GM18502 (cell line): ENCODE measurements at regions not wholly inside any gene's neighbourhood (a gene's known extent, or its start where the extent isn't known, plus 50 kb on each side); places are given as distances from the start of the nearest gene placed in this dataset.

Source experiments
- ATAC-seq: cut with Tn5 transposase; IDR thresholded peaks from one replicate; pipeline ENCODE4 v1.9.1; 2021; ENCODE audit warnings: mild to moderate bottlenecking; ENCODE audit not compliant: unreplicated experiment, poor library complexity

DNA sequence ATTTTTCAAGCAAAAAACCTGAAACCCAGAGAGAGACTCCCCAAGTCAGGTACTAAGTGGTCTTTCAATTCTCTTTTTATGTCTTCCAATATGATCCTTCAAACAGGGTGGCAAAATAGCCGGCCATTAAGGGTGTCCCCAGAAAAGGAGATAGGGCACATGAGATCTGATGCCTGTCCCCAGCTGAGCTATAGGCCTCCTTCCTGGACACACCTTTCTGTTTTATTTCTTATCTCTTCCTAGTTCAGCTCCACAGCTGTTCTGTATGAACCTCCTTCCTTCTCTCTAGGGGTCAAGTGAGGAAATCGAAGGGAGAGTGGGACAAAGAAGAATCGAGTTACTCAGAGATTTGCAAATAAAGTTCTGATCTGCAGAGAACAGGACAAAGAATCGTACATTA lies 112.4 kb upstream of the ATP1A1 start:
- ATAC-seq: no peak

GRCh38 chr1:116261227-116261626 lies 111.8 kb upstream of the ATP1A1 start:
- no peak for ATAC-seq

GRCh38 chr1:116262207-116262994 lies 110.6 kb upstream of the ATP1A1 start:
- ATAC-seq: no peak

DNA sequence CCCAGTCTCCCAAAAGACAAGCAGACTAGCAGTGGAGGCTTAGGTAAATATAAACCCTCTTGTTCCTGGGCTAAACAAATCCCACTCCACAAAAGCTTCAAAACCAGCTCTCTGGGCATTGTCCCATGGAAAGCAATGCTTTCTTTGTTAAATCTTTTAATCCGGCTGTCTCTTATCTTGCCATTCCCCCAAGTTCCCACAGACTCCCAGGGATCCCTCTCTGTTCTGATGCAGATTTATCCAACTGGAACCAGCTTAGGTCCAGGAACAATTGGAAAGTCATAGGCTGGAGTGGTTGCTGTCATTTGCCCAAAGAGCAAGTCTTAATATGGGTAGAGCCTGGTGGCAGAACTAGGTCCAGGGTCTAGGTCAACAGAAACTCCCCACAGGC lies 110.1 kb upstream of the ATP1A1 start:
- no peak for ATAC-seq

DNA sequence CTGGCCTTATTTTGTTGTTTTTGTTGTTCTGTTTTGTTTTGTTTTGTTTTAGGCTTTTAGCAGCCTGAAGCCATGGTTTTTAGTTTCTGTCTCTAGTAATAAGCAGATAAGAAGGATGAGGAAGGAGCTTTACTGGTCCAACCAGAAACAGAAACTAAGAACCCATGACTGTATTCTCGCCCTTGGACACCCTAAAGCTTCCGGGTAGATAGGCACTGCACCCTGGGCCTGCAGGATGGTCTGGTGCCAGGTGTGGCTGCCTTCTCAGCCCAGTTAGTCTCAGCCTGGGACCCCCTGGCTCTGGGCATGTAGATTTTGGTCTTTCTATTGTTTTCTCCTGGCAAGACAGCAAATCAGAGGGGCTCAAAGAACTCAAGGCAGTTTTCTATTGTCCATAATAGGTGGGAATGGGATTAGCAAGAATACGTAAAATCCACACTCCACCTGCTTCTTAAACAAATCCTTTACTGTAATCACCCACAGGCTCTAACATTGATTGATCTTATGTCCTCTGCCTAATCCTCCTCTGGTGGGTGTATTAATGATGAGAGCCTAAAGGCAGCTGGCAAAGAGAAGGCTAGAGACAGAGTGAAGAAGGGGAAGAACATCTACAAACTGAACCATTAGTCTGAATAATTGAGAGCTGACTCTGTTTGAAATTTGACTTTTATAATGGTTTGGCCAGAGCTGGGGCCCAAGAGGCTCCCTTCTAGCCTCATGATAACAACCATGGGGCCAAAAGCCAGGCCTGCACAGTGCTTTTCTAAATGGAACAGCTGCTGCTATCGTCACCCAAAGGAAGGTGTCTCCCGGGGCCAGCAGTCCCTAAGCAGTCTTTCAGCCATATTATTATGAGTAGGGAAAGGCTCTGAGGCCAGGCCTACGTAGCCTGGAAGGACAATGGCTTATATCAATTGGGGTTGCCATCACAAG lies 106.8 kb upstream of the ATP1A1 start:
- ATAC-seq: no peak

DNA sequence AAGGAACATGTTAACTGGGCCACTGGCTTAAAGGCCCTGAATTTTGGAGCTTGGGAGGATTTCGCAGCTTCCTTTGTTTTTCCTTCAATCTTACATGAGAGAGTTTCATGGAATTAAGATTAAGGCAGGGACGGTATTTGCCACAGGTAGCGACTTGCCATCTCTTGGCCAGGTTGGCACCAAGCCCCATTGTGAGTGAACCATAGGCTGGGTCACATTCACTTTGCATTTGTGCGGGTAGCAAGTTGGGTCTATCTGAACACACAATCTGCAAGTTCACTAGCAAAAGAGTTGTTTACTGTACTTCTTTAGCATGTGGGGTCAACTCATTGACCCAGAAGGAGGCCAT lies 106.2 kb upstream of the ATP1A1 start:
- ATAC-seq: no peak

- ATAC-seq: no peak
These were observed 104.8 kb upstream of the ATP1A1 start for GRCh38 chr1:116268211-116268610.

- no peak for ATAC-seq
These were observed 102.6 kb upstream of the ATP1A1 start for GRCh38 chr1:116270316-116271057.

DNA sequence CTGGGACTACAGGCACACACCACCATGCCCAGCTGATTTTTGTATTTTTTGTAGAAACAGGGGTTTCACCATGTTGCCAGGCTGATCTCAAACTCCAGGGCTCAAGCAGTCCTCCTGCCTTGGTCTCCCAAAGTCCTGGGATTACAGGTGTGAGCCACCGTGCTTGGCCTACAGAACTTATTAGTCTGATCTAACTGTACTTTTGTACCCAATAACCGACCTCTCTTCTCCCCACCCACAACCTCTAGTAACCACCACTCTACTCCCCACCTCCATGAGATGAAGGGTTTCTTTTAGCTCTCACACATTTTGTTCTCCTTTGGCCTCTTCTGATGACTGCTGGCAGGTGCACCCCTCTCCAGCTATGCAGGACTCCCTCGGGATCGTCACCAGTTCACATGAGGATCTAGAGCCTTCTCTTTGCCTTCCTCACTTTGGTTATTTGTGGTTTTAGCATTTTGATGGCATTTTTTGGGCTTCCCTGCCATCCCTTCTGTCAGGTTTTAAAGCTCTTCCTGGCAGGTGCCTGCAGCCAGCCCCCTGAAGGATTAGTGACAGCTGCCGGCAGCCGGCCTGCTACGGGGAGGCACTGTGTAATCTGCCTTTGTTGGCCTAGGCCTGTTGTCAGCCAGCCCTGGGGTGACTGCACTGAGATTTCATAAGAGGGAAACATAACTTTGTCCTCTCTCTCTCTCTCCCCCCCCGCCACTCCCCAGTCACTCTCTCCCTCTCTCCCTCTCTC lies 99.8 kb upstream of the ATP1A1 start:
- no peak for ATAC-seq

GRCh38 chr1:116276532-116276931 lies 96.5 kb upstream of the ATP1A1 start:
- ATAC-seq: no peak

GRCh38 chr1:116277840-116278540 lies 95.1 kb upstream of the ATP1A1 start:
- no peak for ATAC-seq

- no peak for ATAC-seq
These were observed 94.5 kb upstream of the ATP1A1 start for GRCh38 chr1:116278541-116278866.

- ATAC-seq: no peak
These were observed 93.3 kb upstream of the ATP1A1 start for GRCh38 chr1:116279715-116280114.

- ATAC-seq: no peak
These were observed 88.1 kb upstream of the ATP1A1 start for GRCh38 chr1:116284819-116285390.

DNA sequence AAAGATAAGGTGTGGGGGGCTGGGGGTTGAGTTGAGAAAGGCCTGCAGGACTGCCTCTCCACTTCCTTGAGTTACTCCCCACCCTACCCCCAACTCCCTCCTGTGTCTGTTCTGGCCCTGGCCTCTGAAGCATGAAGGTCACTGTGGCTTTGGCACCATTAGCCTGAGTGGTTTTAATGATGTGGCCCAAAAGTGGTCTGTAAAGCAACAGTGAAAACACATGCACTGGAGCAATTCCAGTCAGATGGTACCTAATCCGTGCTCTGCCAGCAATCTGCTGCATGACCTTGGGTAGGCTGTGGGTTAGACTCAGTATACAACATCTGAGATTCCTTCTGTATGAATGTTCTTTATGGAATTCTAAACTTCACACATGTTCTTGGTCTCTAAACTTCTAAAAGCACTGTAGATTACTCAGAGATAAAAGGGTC lies 86.5 kb upstream of the ATP1A1 start:
- no peak for ATAC-seq

DNA sequence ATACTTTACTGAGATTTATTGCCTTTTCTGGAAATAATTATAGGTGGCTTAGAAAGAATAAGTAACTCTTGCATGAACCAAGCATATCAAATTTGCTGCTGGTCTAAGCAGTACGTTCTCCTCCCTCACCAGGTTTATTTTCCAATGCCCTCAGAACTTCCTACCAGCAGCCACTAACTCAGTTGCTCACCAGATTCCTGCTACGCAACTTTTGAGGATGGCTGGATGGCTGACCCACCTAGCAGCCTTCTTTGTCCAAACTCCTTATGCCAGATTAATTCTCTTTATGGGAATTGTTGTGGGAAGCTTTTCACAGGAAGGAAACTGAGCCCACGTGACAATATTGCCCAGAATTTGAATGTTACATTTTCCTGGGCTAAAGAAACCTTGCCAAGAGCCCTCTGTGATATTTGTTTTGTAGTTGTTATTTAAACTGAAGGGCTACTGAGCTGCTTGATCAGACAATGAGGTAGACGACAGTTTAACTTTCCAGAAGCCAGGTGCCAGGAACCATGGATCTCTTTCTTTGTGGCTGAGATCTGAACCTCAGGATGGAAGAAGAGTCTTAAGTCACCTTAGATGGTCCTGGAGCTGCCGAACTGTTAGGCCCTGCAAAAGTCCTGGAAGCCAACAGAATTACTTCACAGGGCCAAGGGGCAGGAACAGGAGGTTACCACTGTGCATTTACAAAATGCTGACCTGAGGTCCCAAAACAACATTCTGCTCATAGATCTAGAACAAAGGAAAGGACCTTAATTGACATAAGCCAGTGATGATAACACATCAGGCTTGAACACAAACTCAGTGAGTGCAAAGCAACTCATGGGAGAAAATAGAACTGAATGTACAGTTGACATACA lies 85.5 kb upstream of the ATP1A1 start:
- peak; percentile 38 for ATAC-seq

- peak; percentile 96 for ATAC-seq
These were observed 84.8 kb upstream of the ATP1A1 start for GRCh38 chr1:116288201-116288598.

DNA sequence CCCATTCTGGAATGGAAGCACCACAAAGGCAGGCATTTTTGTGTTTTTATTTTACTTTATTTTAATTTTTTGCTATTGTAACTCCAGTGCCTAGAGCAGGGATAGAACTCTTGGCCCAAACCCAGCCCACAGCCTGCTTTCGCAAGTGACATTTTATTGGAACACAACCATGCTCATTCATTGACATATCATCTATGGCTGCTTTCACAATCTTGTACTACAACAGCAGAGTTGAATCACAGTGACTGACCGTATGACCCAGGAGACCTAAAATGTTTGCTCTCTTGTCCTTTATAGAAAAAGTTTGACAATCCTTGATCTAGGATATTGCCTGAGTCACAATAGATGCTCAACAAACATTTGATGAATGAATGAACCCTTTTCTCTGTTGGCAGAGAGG lies 83.9 kb upstream of the ATP1A1 start:
- ATAC-seq: no peak
